Thyroid gland (tissue), 4 donors: ENCODE measurements at regions not wholly inside any gene's neighbourhood (a gene's known extent, or its start where the extent isn't known, plus 50 kb on each side); places are given as distances from the start of the nearest gene placed in this dataset.

Source experiments
- POLR2A ChIP-seq, 2 donors: fragments of 450-650 bp; IDR thresholded peaks; one replicate each; pipeline ENCODE4 v1.6.1; 2017; ENCODE audit warnings: antibody characterized with exemption in 2 of 2, mild to moderate bottlenecking in 2 of 2, moderate library complexity in 1 of 2
- TF ChIP-seq, protein P1 (sequence below), 6 experiments: fragments of 200-600 bp in 3 of 6; fragments of 450-650 bp in 3 of 6; sonication (generic) in 3 of 6; IDR thresholded peaks; one replicate each; pipeline ENCODE4 v1.5.1; 2016 to 2019; ENCODE audit warnings: antibody characterized with exemption in 6 of 6, mild to moderate bottlenecking in 2 of 6, inconsistent platforms in 1 of 6, moderate library complexity in 1 of 6

DNA sequence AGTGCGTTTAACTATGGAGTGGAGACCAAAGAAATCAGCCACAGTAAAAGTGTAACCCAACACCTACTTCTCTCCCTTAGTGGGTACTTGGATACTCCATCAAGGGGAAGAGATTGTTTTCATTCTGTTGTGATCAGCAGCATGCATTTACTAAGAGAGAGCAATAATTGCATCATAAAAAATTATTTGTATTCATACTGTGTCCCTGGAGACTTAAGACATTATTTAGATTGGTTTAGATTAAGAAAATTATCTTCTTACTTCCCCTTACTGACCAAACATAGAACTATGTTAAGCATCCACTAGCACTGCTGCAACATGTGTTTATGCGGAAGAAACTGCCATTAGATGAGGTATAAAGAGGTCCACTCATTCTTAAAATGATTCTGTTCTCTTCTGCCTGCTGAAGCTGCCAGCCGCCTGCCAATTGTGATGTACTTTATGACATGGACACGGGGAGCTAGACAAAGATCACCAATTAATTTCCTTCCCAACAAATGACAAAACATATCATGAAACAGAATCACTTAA is 738.5 kb downstream of the DIAPH3 start:
- no peak for TF ChIP-seq POLR2A (IDR thresholded peaks at IDR 0.05)
- TF ChIP-seq, protein P1, sequence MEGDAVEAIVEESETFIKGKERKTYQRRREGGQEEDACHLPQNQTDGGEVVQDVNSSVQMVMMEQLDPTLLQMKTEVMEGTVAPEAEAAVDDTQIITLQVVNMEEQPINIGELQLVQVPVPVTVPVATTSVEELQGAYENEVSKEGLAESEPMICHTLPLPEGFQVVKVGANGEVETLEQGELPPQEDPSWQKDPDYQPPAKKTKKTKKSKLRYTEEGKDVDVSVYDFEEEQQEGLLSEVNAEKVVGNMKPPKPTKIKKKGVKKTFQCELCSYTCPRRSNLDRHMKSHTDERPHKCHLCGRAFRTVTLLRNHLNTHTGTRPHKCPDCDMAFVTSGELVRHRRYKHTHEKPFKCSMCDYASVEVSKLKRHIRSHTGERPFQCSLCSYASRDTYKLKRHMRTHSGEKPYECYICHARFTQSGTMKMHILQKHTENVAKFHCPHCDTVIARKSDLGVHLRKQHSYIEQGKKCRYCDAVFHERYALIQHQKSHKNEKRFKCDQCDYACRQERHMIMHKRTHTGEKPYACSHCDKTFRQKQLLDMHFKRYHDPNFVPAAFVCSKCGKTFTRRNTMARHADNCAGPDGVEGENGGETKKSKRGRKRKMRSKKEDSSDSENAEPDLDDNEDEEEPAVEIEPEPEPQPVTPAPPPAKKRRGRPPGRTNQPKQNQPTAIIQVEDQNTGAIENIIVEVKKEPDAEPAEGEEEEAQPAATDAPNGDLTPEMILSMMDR (IDR thresholded peaks at IDR 0.05), result no peak
